Activated CD4-positive, alpha-beta T cell treated with anti-CD3 and anti-CD28 coated beads, Interleukin-2, amount 50 U/mL, for 48 hours (primary cell): ENCODE measurements at regions not wholly inside any gene's neighbourhood (a gene's known extent, or its start where the extent isn't known, plus 50 kb on each side); places are given as distances from the start of the nearest gene placed in this dataset.
"Not testable (repeated sequence)": the region's sequence is repeated elsewhere in the genome, so short reads cannot be mapped to it uniquely, and the experiment has no call there.

Experiments
- DNase-seq, 2 experiments: peaks; one replicate each; pipeline ENCODE4 v3.0.0-alpha.2; 2020

- DNase-seq, result no peak
These were observed 368.9 kb upstream of the SLC7A11 start for GRCh38 chr4:138611017-138611416.

- no peak for DNase-seq
These were observed 367.8 kb upstream of the SLC7A11 start for GRCh38 chr4:138609943-138610350.

GRCh38 chr4:138604556-138604955 is 362.4 kb upstream of the SLC7A11 start:
- no peak for DNase-seq

- no peak for DNase-seq
These were observed 360.5 kb upstream of the SLC7A11 start for GRCh38 chr4:138602664-138603063.

GRCh38 chr4:138599965-138600364 is 357.8 kb upstream of the SLC7A11 start:
- DNase-seq, result no peak

GRCh38 chr4:138598226-138598625 is 356.1 kb upstream of the SLC7A11 start:
- DNase-seq, result no peak

- DNase-seq, result no peak
These were observed 354.7 kb upstream of the SLC7A11 start for GRCh38 chr4:138596896-138597295.

GRCh38 chr4:138595731-138596460 is 353.7 kb upstream of the SLC7A11 start:
- no peak for DNase-seq

GRCh38 chr4:138595171-138595570 is 353.0 kb upstream of the SLC7A11 start:
- DNase-seq, result no peak

- DNase-seq, result no peak
These were observed 350.6 kb upstream of the SLC7A11 start for GRCh38 chr4:138592796-138593195.

GRCh38 chr4:138591808-138592207 is 349.7 kb upstream of the SLC7A11 start:
- DNase-seq, result no peak

GRCh38 chr4:138588501-138588900 is 346.4 kb upstream of the SLC7A11 start:
- no peak for DNase-seq

GRCh38 chr4:138579146-138579545 is 337.0 kb upstream of the SLC7A11 start:
- no peak for DNase-seq

- not testable (repeated sequence) for DNase-seq
These were observed 335.7 kb upstream of the SLC7A11 start for GRCh38 chr4:138577826-138578225.

GRCh38 chr4:138577145-138577544 is 335.0 kb upstream of the SLC7A11 start:
- no peak for DNase-seq

GRCh38 chr4:138576684-138577083 is 334.5 kb upstream of the SLC7A11 start:
- no peak for DNase-seq

- DNase-seq, result no peak
These were observed 331.1 kb upstream of the SLC7A11 start for GRCh38 chr4:138573246-138573645.

- DNase-seq, result no peak
These were observed 329.9 kb upstream of the SLC7A11 start for GRCh38 chr4:138572007-138572406.

GRCh38 chr4:138567696-138568095 is 325.5 kb upstream of the SLC7A11 start:
- DNase-seq, result no peak

GRCh38 chr4:138565576-138565975 is 323.4 kb upstream of the SLC7A11 start:
- DNase-seq, result no peak

- no peak for DNase-seq
These were observed 320.4 kb upstream of the SLC7A11 start for GRCh38 chr4:138562544-138562991.

GRCh38 chr4:138561906-138562305 is 319.8 kb upstream of the SLC7A11 start:
- DNase-seq, result no peak

- DNase-seq, result no peak
These were observed 319.2 kb upstream of the SLC7A11 start for GRCh38 chr4:138561276-138561880.

GRCh38 chr4:138560448-138560847 is 318.3 kb upstream of the SLC7A11 start:
- no peak for DNase-seq

GRCh38 chr4:138558886-138559285 is 316.7 kb upstream of the SLC7A11 start:
- no peak for DNase-seq
